ENCODE measurements at regions not wholly inside any gene's neighbourhood (a gene's known extent, or its start where the extent isn't known, plus 50 kb on each side); places are given as distances from the start of the nearest gene placed in this dataset.
"Not testable (repeated sequence)": the region's sequence is repeated elsewhere in the genome, so short reads cannot be mapped to it uniquely, and the experiment has no call there.

- H3K4me1 ChIP-seq (ENCODE audit: low read length); H3K27me3 ChIP-seq (ENCODE audit: low read length); H2AFZ ChIP-seq (ENCODE audit: low read length); H3K9me2 ChIP-seq (replicated peaks; ENCODE audit: insufficient read depth, low read length); H3K9me3 ChIP-seq (ENCODE audit: low read length); H3K27ac ChIP-seq (ENCODE audit: low read length); H3K79me2 ChIP-seq (ENCODE audit: low read length); H3K4me3 ChIP-seq (ENCODE audit: low read length); H3K4me2 ChIP-seq (ENCODE audit: low read depth, low read length, poor library complexity, severe bottlenecking); DNase-seq; H3K36me3 ChIP-seq (ENCODE audit: insufficient read depth, low read length); H4K20me1 ChIP-seq (ENCODE audit: insufficient read depth, low read depth, low read length); H3K9ac ChIP-seq (ENCODE audit: low read length): not testable (repeated sequence)
Observed at GRCh38 chr21:28052956-28053355, 939.7 kb downstream of the LTN1 start.

GRCh38 chr21:28051649-28052048 is 941.0 kb downstream of the LTN1 start:
- not testable (repeated sequence) for H3K9me2 ChIP-seq (replicated peaks; ENCODE audit: insufficient read depth, low read length)

GRCh38 chr21:28035692-28036091 is 957.0 kb downstream of the LTN1 start:
- H3K4me1 ChIP-seq (ENCODE audit: low read length); H3K36me3 ChIP-seq (ENCODE audit: insufficient read depth, low read length); H3K4me2 ChIP-seq (ENCODE audit: low read depth, low read length, poor library complexity, severe bottlenecking); H3K27ac ChIP-seq (ENCODE audit: low read length); H3K27me3 ChIP-seq (ENCODE audit: low read length); DNase-seq; H3K9ac ChIP-seq (ENCODE audit: low read length); H3K9me3 ChIP-seq (ENCODE audit: low read length); H3K9me2 ChIP-seq (replicated peaks; ENCODE audit: insufficient read depth, low read length); H3K4me3 ChIP-seq (ENCODE audit: low read length); H2AFZ ChIP-seq (ENCODE audit: low read length); H4K20me1 ChIP-seq (ENCODE audit: insufficient read depth, low read depth, low read length); H3K79me2 ChIP-seq (ENCODE audit: low read length): not testable (repeated sequence)

More at GRCh38 chr21:28051649-28052048, 941.0 kb downstream of the LTN1 start:
- H3K9ac ChIP-seq (ENCODE audit: low read length); H3K4me1 ChIP-seq (ENCODE audit: low read length); H3K79me2 ChIP-seq (ENCODE audit: low read length); H3K36me3 ChIP-seq (ENCODE audit: insufficient read depth, low read length); H3K27ac ChIP-seq (ENCODE audit: low read length); H4K20me1 ChIP-seq (ENCODE audit: insufficient read depth, low read depth, low read length); H3K9me3 ChIP-seq (ENCODE audit: low read length); H3K4me2 ChIP-seq (ENCODE audit: low read depth, low read length, poor library complexity, severe bottlenecking); H3K4me3 ChIP-seq (ENCODE audit: low read length); H3K27me3 ChIP-seq (ENCODE audit: low read length); H2AFZ ChIP-seq (ENCODE audit: low read length): not testable (repeated sequence)
- peak; percentile 64 for DNase-seq

GRCh38 chr21:28034916-28035315 is 957.8 kb downstream of the LTN1 start:
- H3K79me2 ChIP-seq (ENCODE audit: low read length); H4K20me1 ChIP-seq (ENCODE audit: insufficient read depth, low read depth, low read length); H3K27ac ChIP-seq (ENCODE audit: low read length); H3K36me3 ChIP-seq (ENCODE audit: insufficient read depth, low read length); H2AFZ ChIP-seq (ENCODE audit: low read length); H3K4me1 ChIP-seq (ENCODE audit: low read length); H3K9ac ChIP-seq (ENCODE audit: low read length); H3K9me2 ChIP-seq (replicated peaks; ENCODE audit: insufficient read depth, low read length); DNase-seq; H3K9me3 ChIP-seq (ENCODE audit: low read length); H3K27me3 ChIP-seq (ENCODE audit: low read length); H3K4me3 ChIP-seq (ENCODE audit: low read length); H3K4me2 ChIP-seq (ENCODE audit: low read depth, low read length, poor library complexity, severe bottlenecking): not testable (repeated sequence)

DNA sequence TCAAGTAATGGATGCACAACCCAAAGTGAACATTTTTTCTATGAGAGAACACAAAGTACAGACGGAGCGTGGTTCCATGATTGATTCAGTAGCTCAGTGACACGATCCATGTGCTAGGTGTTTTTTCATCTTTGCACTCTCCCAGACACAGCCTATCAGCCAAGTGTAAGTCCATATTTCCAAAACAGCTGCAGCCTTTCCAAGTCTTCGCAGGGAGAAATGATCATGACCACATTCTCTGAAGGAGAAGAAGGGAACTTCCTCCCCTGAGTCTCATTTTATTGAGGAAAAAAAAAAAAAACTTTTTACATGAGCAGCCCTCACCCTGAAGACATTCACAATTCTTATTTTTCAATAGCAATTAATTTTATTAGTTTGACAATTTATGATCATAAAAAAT is 958.3 kb downstream of the LTN1 start:
- not testable (repeated sequence) for H3K9me2 ChIP-seq (replicated peaks; ENCODE audit: insufficient read depth, low read length)

DNA sequence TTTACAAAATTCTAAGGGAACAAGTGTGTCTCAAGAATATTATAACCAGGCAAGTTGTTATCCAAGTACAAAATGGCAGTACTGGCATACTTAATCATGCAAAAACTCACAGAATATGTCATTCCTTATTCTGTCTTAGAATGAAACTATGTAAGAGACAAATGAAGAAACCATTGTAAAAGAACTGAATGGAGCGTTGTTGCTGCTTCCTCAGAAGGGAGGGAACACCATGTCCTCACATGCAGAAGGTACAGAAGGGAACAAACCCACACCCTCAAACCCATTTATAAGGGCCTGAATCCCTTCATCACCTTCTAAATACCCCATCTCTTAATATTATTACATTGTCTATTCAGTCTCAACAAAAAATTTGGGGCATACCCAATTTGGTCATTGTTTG is 960.0 kb downstream of the LTN1 start:
- not testable (repeated sequence) for H3K9me3 ChIP-seq (ENCODE audit: low read length); H3K4me1 ChIP-seq (ENCODE audit: low read length); H3K4me2 ChIP-seq (ENCODE audit: low read depth, low read length, poor library complexity, severe bottlenecking); H3K27ac ChIP-seq (ENCODE audit: low read length); H4K20me1 ChIP-seq (ENCODE audit: insufficient read depth, low read depth, low read length); H3K4me3 ChIP-seq (ENCODE audit: low read length); H3K9me2 ChIP-seq (replicated peaks; ENCODE audit: insufficient read depth, low read length); H3K79me2 ChIP-seq (ENCODE audit: low read length); DNase-seq; H2AFZ ChIP-seq (ENCODE audit: low read length); H3K36me3 ChIP-seq (ENCODE audit: insufficient read depth, low read length); H3K27me3 ChIP-seq (ENCODE audit: low read length); H3K9ac ChIP-seq (ENCODE audit: low read length)

More for the DNA sequence above, 958.3 kb downstream of the LTN1 start:
- not testable (repeated sequence) for H3K36me3 ChIP-seq (ENCODE audit: insufficient read depth, low read length); DNase-seq; H3K79me2 ChIP-seq (ENCODE audit: low read length); H4K20me1 ChIP-seq (ENCODE audit: insufficient read depth, low read depth, low read length); H3K4me2 ChIP-seq (ENCODE audit: low read depth, low read length, poor library complexity, severe bottlenecking); H3K9ac ChIP-seq (ENCODE audit: low read length); H2AFZ ChIP-seq (ENCODE audit: low read length); H3K27ac ChIP-seq (ENCODE audit: low read length); H3K4me1 ChIP-seq (ENCODE audit: low read length); H3K27me3 ChIP-seq (ENCODE audit: low read length); H3K4me3 ChIP-seq (ENCODE audit: low read length); H3K9me3 ChIP-seq (ENCODE audit: low read length)

DNA sequence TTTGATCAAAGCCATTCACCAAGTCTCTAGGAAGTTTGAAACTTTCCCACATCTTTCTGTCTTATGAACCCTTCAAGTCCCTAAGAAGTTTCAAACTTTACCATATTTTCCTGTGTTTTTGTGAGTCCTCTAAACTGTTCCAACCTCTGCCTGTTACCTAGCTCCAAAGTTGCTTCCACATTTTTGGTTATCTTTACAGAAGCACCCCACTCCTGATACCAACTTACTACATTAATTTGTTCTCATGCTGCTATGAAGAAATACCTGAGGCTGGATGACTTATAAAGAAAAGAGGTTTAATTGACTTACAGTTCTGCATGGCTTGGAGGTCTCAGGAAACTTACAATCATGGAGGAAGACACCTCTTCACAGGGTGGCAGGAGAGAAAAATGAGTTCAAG is 961.6 kb downstream of the LTN1 start:
- DNase-seq; H4K20me1 ChIP-seq (ENCODE audit: insufficient read depth, low read depth, low read length); H3K9me2 ChIP-seq (replicated peaks; ENCODE audit: insufficient read depth, low read length); H2AFZ ChIP-seq (ENCODE audit: low read length); H3K36me3 ChIP-seq (ENCODE audit: insufficient read depth, low read length); H3K27me3 ChIP-seq (ENCODE audit: low read length); H3K79me2 ChIP-seq (ENCODE audit: low read length); H3K9me3 ChIP-seq (ENCODE audit: low read length); H3K4me3 ChIP-seq (ENCODE audit: low read length); H3K4me2 ChIP-seq (ENCODE audit: low read depth, low read length, poor library complexity, severe bottlenecking); H3K9ac ChIP-seq (ENCODE audit: low read length); H3K4me1 ChIP-seq (ENCODE audit: low read length); H3K27ac ChIP-seq (ENCODE audit: low read length): not testable (repeated sequence)

GRCh38 chr21:28025111-28025510 is 967.6 kb downstream of the LTN1 start:
- Histone ChIP-seq H3K4me2 (ENCODE audit: low read depth, low read length, poor library complexity, severe bottlenecking) (no peak overlapping the region), H3K9ac (ENCODE audit: low read length) (no peak overlapping the region), H3K9me2 (replicated peaks; ENCODE audit: insufficient read depth, low read length) (no peaks in the 10 kb centered on the region), H3K36me3 (ENCODE audit: insufficient read depth, low read length) (no peaks in the 10 kb centered on the region), H4K20me1 (ENCODE audit: insufficient read depth, low read depth, low read length) (no peaks in the 10 kb centered on the region), H3K4me3 (ENCODE audit: low read length) (no peak overlapping the region), H3K9me3 (ENCODE audit: low read length) (peaks cover under 1% of the 10 kb centered on the region), H3K27ac (ENCODE audit: low read length) (no peak overlapping the region), H3K4me1 (ENCODE audit: low read length) (no peaks in the 10 kb centered on the region), H3K79me2 (ENCODE audit: low read length) (no peaks in the 10 kb centered on the region), H3K27me3 (ENCODE audit: low read length) (no peaks in the 10 kb centered on the region), H2AFZ (ENCODE audit: low read length) (no peak overlapping the region)
- no peak for DNase-seq
